HepG2 (cell line): ENCODE measurements at regions not wholly inside any gene's neighbourhood (a gene's known extent, or its start where the extent isn't known, plus 50 kb on each side); places are given as distances from the start of the nearest gene placed in this dataset.

ENCODE experiments used
- ATAC-seq: fragments of 200-7000 bp; cut with Tn5 transposase; 3 replicates; pipeline ENCODE4 v1.9.1; 2020; ENCODE audit warnings: mild to moderate bottlenecking, moderate library complexity
- BruUV-seq: library from RNA; stranded (reverse); fragments of 400-500 nt; replicated peaks from 2 replicates; lab custom pipeline; 2021; lab: Mats Ljungman, UMichigan
- CTCF ChIA-PET: fragments of 300-600 bp; formaldehyde crosslinking; extraction: SDS; loops from one replicate; lab custom pipeline; 2021; ENCODE audit warnings: low total read pairs, inconsistent platforms, low intra/inter-chr PET ratio; lab: Yijun Ruan, JAX
- POLR2A ChIA-PET: fragments of 350-600 bp; sonication (Branson Sonifier 250); formaldehyde crosslinking; loops from one replicate; lab custom pipeline; 2020; ENCODE audit warnings: antibody characterized with exemption, inconsistent platforms; lab: Yijun Ruan, JAX
- DNase-seq: peaks from one replicate; pipeline ENCODE4 v3.0.0-alpha.2; 2015; ENCODE audit warnings: low spot score
- FAIRE-seq: peaks from 3 replicates; lab custom pipeline; 2011; peaks lifted over from hg19 to GRCh38; lab: Jason Lieb, UNC
- H2AFZ ChIP-seq: one replicate; pipeline ENCODE4 v1.6.1; 2011; ENCODE audit warnings: low read length, inconsistent platforms
- H3K27ac ChIP-seq: fragments of 300-600 bp; 3 replicates; pipeline ENCODE4 v1.8.0; 2011; ENCODE audit warnings: mixed run types, mild to moderate bottlenecking, mixed read lengths, low read length, inconsistent platforms; ENCODE audit not compliant: insufficient read depth; ENCODE audit errors: extremely low read length
- H3K27me3 ChIP-seq, 2 experiments: fragments of 200-600 bp in 1 of 2; 2 replicates in 1 of 2; 3 replicates in 1 of 2; pipeline versions ENCODE4 v1.6.0 to v1.8.0; 2011; ENCODE audit warnings: low read length in 2 of 2, mild to moderate bottlenecking in 2 of 2, moderate library complexity in 2 of 2, inconsistent platforms in 1 of 2; ENCODE audit not compliant: insufficient read depth in 2 of 2, control insufficient read depth in 1 of 2
- H3K36me3 ChIP-seq, 2 experiments: fragments of 200-600 bp in 1 of 2; replicated peaks in 1 of 2; 2 replicates in 1 of 2; 3 replicates in 1 of 2; pipeline versions ENCODE4 v1.5.1 to v1.8.0; 2011; ENCODE audit warnings: low read length in 2 of 2, inconsistent platforms in 1 of 2; ENCODE audit not compliant: insufficient read depth in 2 of 2, control insufficient read depth in 1 of 2
- H3K4me1 ChIP-seq: 2 replicates; pipeline ENCODE4 v1.5.1; 2012; ENCODE audit warnings: low read length, inconsistent platforms; ENCODE audit not compliant: insufficient read depth
- H3K4me2 ChIP-seq: 2 replicates; pipeline ENCODE4 v1.6.0; 2011; ENCODE audit warnings: low read depth, low read length, inconsistent platforms
- H3K4me3 ChIP-seq, 3 experiments: fragments of 200-600 bp in 1 of 3; sonication (generic), shearing (Covaris generic) in 1 of 3; replicated peaks in 1 of 3; 2 replicates each; pipeline ENCODE4 v1.5.1; 2011 to 2016; ENCODE audit warnings: low read length in 3 of 3, inconsistent platforms in 2 of 3, low read depth in 2 of 3, mild to moderate bottlenecking in 2 of 3, control low read depth in 1 of 3, mixed read lengths in 1 of 3; ENCODE audit not compliant: insufficient read depth in 1 of 3
- H3K79me2 ChIP-seq: one replicate; pipeline ENCODE4 v1.6.1; 2011; ENCODE audit warnings: low read length, inconsistent platforms; ENCODE audit not compliant: insufficient read depth
- H3K9ac ChIP-seq: 2 replicates; pipeline ENCODE4 v1.6.0; 2011; ENCODE audit warnings: mild to moderate bottlenecking, low read depth, low read length, inconsistent platforms; ENCODE audit not compliant: insufficient read depth
- H3K9me3 ChIP-seq: 2 replicates; pipeline ENCODE4 v1.5.1; 2012; ENCODE audit warnings: mild to moderate bottlenecking, low read length
- H4K20me1 ChIP-seq: 2 replicates; pipeline ENCODE4 v1.6.0; 2011; ENCODE audit warnings: inconsistent platforms, mild to moderate bottlenecking, low read length, moderate library complexity; ENCODE audit not compliant: insufficient read depth
- ADNP ChIP-seq: sonication (generic); formaldehyde crosslinking; IDR thresholded peaks from 2 replicates; pipeline ENCODE4 v1.4.0; 2020; ENCODE audit warnings: missing genetic modification reagents
- DNMT3B ChIP-seq: conservative IDR thresholded peaks from 2 replicates; pipeline ENCODE4 v1.6.1; 2016; ENCODE audit warnings: missing biosample characterization, control low read depth
- ELF3 ChIP-seq: IDR thresholded peaks from 2 replicates; pipeline ENCODE4 v1.6.1; 2016; ENCODE audit warnings: missing genetic modification reagents, missing compliant biosample characterization
- FLYWCH1 ChIP-seq: sonication (generic); formaldehyde crosslinking; IDR thresholded peaks from 2 replicates; pipeline ENCODE4 v1.8.1; 2023; ENCODE audit warnings: mild to moderate bottlenecking, missing genetic modification reagents
- HCFC1 ChIP-seq: fragments of 150-350 bp; IDR thresholded peaks from 2 replicates; pipeline ENCODE4 v1.6.1; 2014; ENCODE audit warnings: low read depth, low read length
- KLF13 ChIP-seq: sonication (generic); formaldehyde crosslinking; IDR thresholded peaks from 2 replicates; pipeline ENCODE4 v1.4.0; 2020; ENCODE audit warnings: mild to moderate bottlenecking, missing genetic modification reagents
- KLF6 ChIP-seq: IDR thresholded peaks from 2 replicates; pipeline ENCODE4 v1.8.0; 2016; ENCODE audit warnings: missing biosample characterization, missing genetic modification reagents
- NKX3-1 ChIP-seq: sonication (generic); formaldehyde crosslinking; IDR thresholded peaks from 2 replicates; pipeline ENCODE4 v1.5.0; 2020; ENCODE audit warnings: missing genetic modification reagents
- SP2 ChIP-seq: sonication (generic); formaldehyde crosslinking; IDR thresholded peaks from 2 replicates; pipeline ENCODE4 v1.5.1; 2020; ENCODE audit warnings: mild to moderate bottlenecking, missing genetic modification reagents
- ZBTB38 ChIP-seq: sonication (generic); formaldehyde crosslinking; IDR thresholded peaks from 2 replicates; pipeline ENCODE4 v1.5.1; 2020; ENCODE audit warnings: mild to moderate bottlenecking, missing genetic modification reagents
- ZNF296 ChIP-seq: sonication (generic); formaldehyde crosslinking; conservative IDR thresholded peaks from 2 replicates; pipeline ENCODE4 v1.5.0; 2020; ENCODE audit warnings: mild to moderate bottlenecking, missing genetic modification reagents
- ZNF713 ChIP-seq: sonication (generic); formaldehyde crosslinking; IDR thresholded peaks from 2 replicates; pipeline ENCODE4 v1.4.0; 2020; ENCODE audit warnings: mild to moderate bottlenecking, missing genetic modification reagents
- WGBS: methylation state at CpG from one replicate; pipeline ENCODE4 v1.1.6; 2017; ENCODE audit warnings: low lambda C conversion rate; 5-methylcytosine and 5-hydroxymethylcytosine counted together
- in situ Hi-C: cut with HindIII; loops from 2 replicates; pipeline ENCODE4 v1.10.0; 2017; ENCODE audit warnings: low pct_unique_long_range_greater_than_20kb; ENCODE audit not compliant: extremely low pct_ligation_motif_present
- intact Hi-C: fragments of 100-400 bp; cut with micrococcal nuclease; formaldehyde crosslinking; loops from one replicate; pipeline ENCODE4 v1.10.0; 2022; ENCODE audit not compliant: unreplicated experiment
- TF ChIP-seq, protein P1 (sequence below): IDR thresholded peaks from 2 replicates; pipeline ENCODE4 v1.6.1; 2018; ENCODE audit warnings: missing genetic modification reagents
- TF ChIP-seq, protein P2 (sequence below): sonication (generic); formaldehyde crosslinking; IDR thresholded peaks from 2 replicates; pipeline ENCODE4 v1.4.0; 2020; ENCODE audit warnings: low read depth, mild to moderate bottlenecking, missing genetic modification reagents
- TF ChIP-seq, protein P3 (sequence below): IDR thresholded peaks from 2 replicates; pipeline ENCODE4 v1.6.1; 2016; ENCODE audit warnings: low read depth, borderline replicate concordance
- TF ChIP-seq, protein P4 (sequence below): sonication (generic); formaldehyde crosslinking; IDR thresholded peaks from 2 replicates; pipeline ENCODE4 v1.4.0; 2020; ENCODE audit warnings: mild to moderate bottlenecking, low read depth, missing genetic modification reagents
- TF ChIP-seq, protein P5 (sequence below): sonication (generic); formaldehyde crosslinking; IDR thresholded peaks from 2 replicates; pipeline ENCODE4 v1.5.1; 2020; ENCODE audit warnings: missing genetic modification reagents, mild to moderate bottlenecking, borderline replicate concordance
- TF ChIP-seq, protein P6 (sequence below): sonication (generic); formaldehyde crosslinking; IDR thresholded peaks from 2 replicates; pipeline ENCODE4 v1.8.0; 2022; ENCODE audit warnings: mild to moderate bottlenecking, missing genetic modification reagents, borderline replicate concordance

DNA sequence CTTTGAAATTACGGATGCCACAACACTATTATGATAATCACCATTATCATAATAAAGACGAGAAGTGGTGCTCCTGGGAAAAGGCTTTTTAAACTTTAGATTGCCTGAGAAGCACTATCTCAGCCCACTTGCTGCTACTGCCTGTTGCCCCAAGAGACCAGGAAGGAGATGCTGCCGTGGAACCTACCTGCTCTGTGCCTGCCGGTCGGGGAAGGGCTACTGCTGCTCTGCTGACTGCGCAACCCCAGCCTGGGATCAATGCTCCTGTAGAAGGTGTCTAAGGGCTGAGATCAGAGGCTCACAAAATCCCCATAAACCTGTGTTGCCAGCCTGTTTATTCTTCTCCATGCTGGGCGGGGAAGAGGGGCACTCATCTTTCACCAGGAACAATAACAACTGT lies 145.3 kb upstream of the VCX3B start:
- Histone ChIP-seq H3K36me3 (no peaks in the 10 kb centered on the region), H3K9me3 (no peaks in the 10 kb centered on the region), H3K27ac (no peak overlapping the region), H2AFZ (no peak overlapping the region), H3K4me2 (no peak overlapping the region), H3K9ac (no peak overlapping the region), H3K79me2 (no peaks in the 10 kb centered on the region), H3K27me3 (no peaks in the 10 kb centered on the region), H3K4me3 (no peak overlapping the region), H3K4me1 (no peaks in the 10 kb centered on the region), H4K20me1 (no peaks in the 10 kb centered on the region)
- no peak for DNase-seq
- in situ Hi-C loops (no loop called here), intact Hi-C loops (no loop called here)
- ChIA-PET POLR2A (no interaction called here), CTCF (no interaction called here)
- BruUV-seq = no TSS peak
- FAIRE-seq = no peak
- WGBS = 17% methylated on average over 2 of the region's 7 CpGs
- TF ChIP-seq ZNF296 (CRISPR knock-in tag) (no peak), SP2 (no peak), ELF3 (CRISPR knock-in tag) (no peak), ADNP (no peak), KLF13 (CRISPR knock-in tag) (no peak), ZBTB38 (CRISPR knock-in tag) (no peak), KLF6 (CRISPR knock-in tag) (no peak), FLYWCH1 (no peak), ZNF713 (CRISPR knock-in tag) (no peak), NKX3-1 (no peak), DNMT3B (no peak), HCFC1 (no peak)
- TF ChIP-seq, protein P1, sequence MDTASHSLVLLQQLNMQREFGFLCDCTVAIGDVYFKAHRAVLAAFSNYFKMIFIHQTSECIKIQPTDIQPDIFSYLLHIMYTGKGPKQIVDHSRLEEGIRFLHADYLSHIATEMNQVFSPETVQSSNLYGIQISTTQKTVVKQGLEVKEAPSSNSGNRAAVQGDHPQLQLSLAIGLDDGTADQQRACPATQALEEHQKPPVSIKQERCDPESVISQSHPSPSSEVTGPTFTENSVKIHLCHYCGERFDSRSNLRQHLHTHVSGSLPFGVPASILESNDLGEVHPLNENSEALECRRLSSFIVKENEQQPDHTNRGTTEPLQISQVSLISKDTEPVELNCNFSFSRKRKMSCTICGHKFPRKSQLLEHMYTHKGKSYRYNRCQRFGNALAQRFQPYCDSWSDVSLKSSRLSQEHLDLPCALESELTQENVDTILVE (CRISPR knock-in tag) = no peak
- TF ChIP-seq, protein P2, sequence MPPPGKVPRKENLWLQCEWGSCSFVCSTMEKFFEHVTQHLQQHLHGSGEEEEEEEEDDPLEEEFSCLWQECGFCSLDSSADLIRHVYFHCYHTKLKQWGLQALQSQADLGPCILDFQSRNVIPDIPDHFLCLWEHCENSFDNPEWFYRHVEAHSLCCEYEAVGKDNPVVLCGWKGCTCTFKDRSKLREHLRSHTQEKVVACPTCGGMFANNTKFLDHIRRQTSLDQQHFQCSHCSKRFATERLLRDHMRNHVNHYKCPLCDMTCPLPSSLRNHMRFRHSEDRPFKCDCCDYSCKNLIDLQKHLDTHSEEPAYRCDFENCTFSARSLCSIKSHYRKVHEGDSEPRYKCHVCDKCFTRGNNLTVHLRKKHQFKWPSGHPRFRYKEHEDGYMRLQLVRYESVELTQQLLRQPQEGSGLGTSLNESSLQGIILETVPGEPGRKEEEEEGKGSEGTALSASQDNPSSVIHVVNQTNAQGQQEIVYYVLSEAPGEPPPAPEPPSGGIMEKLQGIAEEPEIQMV (CRISPR knock-in tag) = no peak
- TF ChIP-seq, protein P3, sequence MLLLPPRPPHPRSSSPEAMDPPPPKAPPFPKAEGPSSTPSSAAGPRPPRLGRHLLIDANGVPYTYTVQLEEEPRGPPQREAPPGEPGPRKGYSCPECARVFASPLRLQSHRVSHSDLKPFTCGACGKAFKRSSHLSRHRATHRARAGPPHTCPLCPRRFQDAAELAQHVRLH (CRISPR knock-in tag) = no peak
- TF ChIP-seq, protein P4, sequence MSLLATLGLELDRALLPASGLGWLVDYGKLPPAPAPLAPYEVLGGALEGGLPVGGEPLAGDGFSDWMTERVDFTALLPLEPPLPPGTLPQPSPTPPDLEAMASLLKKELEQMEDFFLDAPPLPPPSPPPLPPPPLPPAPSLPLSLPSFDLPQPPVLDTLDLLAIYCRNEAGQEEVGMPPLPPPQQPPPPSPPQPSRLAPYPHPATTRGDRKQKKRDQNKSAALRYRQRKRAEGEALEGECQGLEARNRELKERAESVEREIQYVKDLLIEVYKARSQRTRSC (CRISPR knock-in tag) = no peak
- TF ChIP-seq, protein P5, sequence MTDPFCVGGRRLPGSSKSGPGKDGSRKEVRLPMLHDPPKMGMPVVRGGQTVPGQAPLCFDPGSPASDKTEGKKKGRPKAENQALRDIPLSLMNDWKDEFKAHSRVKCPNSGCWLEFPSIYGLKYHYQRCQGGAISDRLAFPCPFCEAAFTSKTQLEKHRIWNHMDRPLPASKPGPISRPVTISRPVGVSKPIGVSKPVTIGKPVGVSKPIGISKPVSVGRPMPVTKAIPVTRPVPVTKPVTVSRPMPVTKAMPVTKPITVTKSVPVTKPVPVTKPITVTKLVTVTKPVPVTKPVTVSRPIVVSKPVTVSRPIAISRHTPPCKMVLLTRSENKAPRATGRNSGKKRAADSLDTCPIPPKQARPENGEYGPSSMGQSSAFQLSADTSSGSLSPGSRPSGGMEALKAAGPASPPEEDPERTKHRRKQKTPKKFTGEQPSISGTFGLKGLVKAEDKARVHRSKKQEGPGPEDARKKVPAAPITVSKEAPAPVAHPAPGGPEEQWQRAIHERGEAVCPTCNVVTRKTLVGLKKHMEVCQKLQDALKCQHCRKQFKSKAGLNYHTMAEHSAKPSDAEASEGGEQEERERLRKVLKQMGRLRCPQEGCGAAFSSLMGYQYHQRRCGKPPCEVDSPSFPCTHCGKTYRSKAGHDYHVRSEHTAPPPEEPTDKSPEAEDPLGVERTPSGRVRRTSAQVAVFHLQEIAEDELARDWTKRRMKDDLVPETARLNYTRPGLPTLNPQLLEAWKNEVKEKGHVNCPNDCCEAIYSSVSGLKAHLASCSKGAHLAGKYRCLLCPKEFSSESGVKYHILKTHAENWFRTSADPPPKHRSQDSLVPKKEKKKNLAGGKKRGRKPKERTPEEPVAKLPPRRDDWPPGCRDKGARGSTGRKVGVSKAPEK (CRISPR knock-in tag) = no peak
- TF ChIP-seq, protein P6, sequence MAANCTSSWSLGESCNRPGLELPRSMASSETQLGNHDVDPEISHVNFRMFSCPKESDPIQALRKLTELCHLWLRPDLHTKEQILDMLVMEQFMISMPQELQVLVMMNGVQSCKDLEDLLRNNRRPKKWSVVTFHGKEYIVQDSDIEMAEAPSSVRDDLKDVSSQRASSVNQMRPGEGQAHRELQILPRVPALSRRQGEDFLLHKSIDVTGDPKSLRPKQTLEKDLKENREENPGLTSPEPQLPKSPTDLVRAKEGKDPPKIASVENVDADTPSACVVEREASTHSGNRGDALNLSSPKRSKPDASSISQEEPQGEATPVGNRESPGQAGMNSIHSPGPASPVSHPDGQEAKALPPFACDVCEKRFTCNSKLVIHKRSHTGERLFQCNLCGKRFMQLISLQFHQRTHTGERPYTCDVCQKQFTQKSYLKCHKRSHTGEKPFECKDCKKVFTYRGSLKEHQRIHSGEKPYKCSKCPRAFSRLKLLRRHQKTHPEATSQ (CRISPR knock-in tag) = no peak
- ATAC-seq = no peak
